Suprapubic skin (tissue), 3 donors: ENCODE measurements at regions not wholly inside any gene's neighbourhood (a gene's known extent, or its start where the extent isn't known, plus 50 kb on each side); places are given as distances from the start of the nearest gene placed in this dataset.

Experiments
- CTCF ChIP-seq, 2 donors: fragments of 200-600 bp in 1 of 2; fragments of 450-650 bp in 1 of 2; sonication (generic) in 1 of 2; IDR thresholded peaks; one replicate each; pipeline ENCODE4 v1.5.1; 2016 to 2019; ENCODE audit warnings: antibody characterized with exemption in 2 of 2, mild to moderate bottlenecking in 1 of 2, moderate library complexity in 1 of 2
- POLR2A ChIP-seq, 2 donors: fragments of 450-650 bp; IDR thresholded peaks; one replicate each; pipeline ENCODE4 v1.6.1; 2017; ENCODE audit warnings: antibody characterized with exemption in 2 of 2, mild to moderate bottlenecking in 2 of 2, moderate library complexity in 2 of 2

- TF ChIP-seq POLR2A (IDR thresholded peaks at IDR 0.05) (no peak), CTCF (IDR thresholded peaks at IDR 0.05) (no peak)
Measured at GRCh38 chr18:3383381-3383915, 66.5 kb upstream of the TGIF1 start.
